Stimulated activated CD4-positive, alpha-beta T cell treated with anti-CD3 and anti-CD28 coated beads, Interleukin-15, amount 100 ng/mL, for 24 hours (primary cell): ENCODE measurements at regions not wholly inside any gene's neighbourhood (a gene's known extent, or its start where the extent isn't known, plus 50 kb on each side); places are given as distances from the start of the nearest gene placed in this dataset.
"Not testable (repeated sequence)": the region's sequence is repeated elsewhere in the genome, so short reads cannot be mapped to it uniquely, and the experiment has no call there.

Source experiments
- DNase-seq: peaks from one replicate; pipeline ENCODE4 v3.0.0-alpha.2; 2020

DNA sequence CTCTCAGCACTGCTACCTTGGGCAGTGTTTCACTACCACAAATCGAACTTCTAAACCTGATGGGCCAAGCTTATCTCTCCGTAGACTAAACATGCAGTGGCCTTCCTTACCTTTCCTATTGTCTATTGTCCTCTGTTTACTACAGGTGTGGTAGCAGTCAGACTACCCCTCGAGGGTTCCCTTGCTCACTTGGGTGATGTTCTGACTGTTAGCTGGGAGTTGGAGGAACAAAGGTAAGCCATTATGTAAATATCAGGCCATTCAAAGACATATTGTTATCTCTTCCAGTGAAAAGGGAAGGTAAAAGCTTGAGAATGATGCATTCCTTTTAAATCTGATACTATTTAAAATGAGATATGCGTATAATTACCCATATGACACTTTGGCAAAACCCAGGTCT is 828.3 kb upstream of the EEF2KMT start:
- DNase-seq: no peak

DNA sequence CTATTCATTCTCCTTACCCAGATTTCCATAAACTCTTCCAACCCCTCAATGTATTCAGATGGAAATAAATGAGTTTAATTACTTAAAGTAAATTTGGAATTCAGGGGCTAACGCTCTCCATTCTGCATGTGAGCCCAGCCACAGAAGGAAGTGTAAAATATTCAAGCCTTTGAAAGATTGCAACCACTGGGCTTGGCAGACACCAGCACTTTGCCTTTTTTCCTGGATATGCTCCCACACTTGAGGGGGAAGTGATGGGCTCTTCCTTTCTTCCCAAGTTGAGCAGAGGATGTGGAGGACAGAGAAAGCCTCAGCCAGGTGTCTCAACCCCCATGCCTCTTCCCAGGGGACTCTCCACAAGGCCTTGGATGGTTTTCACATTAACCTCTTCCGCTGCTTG is 825.1 kb upstream of the EEF2KMT start:
- no peak for DNase-seq

DNA sequence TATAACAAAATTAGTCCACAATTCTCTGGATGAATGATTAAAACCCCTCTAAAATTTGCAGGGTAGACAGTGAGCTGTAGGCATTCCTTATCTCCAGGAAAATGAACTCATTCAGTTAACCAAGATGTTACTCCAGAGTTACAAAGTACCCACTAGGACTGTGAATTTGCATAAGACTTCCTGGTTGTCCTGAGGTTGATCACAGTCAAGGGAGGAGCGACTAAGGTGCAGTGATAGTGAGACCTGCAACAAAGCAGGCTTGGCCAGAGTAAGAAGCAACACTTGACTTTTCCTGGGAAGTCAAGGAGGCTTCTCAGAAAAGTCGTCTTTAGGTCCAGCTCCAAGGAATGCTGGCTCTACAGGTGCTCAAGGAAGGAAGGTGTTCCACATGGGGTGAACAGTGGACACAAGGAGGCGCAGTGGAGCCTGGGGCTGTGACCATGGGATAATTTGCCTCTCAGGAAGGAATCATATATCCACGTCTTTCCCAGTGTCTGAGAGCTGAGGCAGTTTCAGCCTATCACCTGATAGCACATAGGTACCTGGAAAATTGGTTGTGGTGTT is 821.1 kb upstream of the EEF2KMT start:
- no peak for DNase-seq

DNA sequence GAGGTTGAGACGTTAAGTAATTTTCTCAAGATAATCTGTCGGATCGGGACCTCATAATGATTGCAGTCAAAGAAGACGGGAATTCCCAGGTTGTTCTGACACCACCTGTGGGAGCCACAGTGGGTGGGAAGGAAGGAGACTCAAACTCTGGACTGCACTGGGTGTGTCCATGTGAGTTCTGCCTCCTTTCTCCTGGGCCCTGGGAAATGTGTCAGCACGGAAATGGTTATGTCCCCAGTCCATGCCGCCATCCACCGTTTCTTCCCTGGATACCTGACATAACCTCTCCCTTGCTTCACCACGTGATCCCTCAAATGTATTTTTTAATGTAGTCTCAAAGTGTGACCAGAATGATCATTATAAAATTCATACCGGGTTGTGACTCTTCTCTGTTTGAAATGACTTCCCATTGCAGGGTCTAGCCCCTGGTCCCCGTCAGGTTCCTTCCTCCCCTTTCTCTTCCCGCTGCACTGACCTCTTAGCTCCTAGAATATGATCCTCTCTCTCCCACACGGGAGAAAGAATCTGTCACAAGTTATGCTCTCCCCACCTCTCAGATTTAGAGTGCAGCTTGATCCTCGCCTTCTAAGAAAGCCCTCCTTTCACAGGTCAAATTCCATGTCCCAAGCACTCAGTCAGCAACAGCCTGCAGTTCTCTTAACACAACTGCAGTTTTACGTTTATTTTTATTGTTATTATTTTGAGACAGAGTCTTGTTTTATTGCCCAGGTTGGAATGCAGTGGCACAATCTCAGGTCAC is 820.0 kb upstream of the EEF2KMT start:
- DNase-seq: no peak

DNA sequence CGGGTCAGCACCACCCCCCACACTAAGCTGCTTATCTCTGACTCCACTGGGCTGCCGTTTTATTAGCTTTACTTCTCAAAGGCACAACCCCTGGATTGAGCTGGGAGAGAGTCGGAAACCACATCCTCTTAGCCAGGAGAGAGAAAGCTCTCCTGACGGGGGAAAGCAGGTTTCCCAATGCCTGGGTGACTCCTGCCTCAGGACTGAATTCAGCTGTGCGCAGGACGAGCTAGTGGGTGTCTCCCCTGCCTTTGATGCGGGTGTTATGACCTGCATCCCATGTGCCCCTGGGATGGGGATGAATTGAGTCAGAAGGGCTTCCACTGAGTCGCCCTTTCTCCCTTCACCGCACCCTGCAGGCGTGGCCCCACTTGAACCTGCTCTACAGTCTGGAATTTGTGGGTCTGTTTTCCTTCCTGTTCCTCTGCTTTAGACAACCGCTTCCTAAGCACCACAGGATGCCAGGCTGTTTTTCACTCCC is 819.2 kb upstream of the EEF2KMT start:
- no peak for DNase-seq

DNA sequence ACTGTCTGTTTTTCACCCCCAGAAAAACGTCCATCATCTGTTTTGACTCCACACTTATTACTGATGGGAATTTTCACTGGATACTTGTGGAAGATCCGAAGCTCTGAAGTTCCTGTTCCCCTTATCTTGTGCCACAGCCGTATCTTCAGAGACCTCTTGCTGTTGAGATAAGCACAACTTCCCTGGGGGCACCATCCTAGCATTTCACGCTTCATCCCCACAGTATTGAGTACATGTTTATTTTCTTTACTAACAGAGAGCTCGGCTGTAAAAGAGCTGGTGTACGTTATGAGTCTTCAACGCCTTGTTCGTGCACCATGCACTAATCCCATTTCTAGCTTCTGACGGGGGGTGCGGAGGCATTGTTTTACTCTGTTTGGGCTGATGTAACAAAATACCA is 813.6 kb upstream of the EEF2KMT start:
- no peak for DNase-seq

DNA sequence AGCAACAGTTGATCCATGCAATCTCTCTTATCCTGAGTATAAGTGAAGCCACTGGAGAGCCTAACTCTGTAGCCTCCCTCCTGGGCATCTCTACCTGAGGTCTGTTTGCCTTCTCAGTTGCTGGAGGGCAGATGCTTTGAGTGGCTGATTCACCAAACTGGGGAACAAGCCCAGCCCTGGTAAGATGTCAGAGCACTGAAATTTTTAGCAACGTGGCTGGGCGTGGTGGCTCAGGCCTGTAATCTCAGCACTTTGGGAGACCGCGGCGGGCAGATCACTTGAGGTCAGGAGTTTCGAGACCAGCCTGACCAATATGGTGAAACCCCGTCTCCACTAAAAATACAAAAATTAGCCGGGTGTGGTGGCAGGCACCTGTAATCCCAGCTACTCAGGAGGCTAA is 812.0 kb upstream of the EEF2KMT start:
- not testable (repeated sequence) for DNase-seq

DNA sequence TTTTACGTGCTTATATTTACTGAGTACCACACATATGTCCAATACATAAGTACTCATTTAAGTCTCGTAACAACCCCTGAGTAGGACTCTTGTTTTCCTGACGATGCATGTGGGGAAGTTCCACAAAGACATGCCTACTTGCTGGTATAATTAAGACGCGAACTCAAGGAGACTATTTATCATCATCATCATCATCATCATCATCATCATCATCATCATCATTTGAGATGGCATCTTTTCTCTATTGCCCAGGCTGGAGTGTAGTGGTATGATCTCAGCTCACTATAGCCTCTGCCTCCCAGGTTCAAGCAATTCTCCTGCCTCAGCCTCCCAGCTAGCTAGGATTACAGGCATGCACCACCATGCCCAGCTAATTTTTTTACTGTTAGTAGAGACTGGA is 809.9 kb upstream of the EEF2KMT start:
- no peak for DNase-seq

DNA sequence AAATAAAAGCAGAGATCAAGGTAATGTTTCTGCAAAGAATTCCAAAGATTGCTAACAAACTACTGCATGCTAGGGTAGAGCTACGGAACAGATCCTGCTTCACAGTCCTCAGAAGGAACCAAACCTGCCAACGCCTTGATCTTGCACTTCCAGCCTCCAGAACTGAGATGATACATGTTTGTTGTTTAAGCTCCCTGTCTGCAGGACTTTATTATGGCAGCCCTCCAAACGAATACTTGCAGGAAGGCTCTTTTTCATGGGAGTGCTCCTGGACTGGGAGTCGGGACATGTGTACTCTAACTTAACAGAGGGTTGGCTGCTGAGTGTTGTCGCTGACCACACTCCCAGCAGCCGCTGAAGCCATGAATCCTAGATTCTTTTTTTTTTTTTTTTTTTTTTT is 808.8 kb upstream of the EEF2KMT start:
- DNase-seq: no peak

DNA sequence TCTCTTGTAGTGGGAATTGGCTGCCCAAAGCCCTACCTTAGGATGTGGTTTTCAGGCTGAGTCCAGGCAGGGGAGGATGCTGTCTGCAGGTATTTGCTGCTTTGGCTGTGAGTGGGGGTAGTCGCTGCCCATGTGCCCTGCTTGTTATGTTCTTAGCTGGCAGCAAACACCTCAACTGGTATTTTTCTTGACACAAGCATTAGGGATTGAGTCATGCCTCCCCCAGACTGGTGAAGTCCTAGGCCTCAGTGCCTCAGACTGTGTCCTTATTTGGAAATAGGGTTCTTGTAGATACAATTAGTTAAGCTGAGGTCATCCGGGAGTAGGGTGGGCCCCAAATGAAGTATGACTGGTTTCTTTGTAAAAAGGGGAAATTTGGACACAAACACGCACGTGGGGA is 808.3 kb upstream of the EEF2KMT start:
- DNase-seq: no peak

DNA sequence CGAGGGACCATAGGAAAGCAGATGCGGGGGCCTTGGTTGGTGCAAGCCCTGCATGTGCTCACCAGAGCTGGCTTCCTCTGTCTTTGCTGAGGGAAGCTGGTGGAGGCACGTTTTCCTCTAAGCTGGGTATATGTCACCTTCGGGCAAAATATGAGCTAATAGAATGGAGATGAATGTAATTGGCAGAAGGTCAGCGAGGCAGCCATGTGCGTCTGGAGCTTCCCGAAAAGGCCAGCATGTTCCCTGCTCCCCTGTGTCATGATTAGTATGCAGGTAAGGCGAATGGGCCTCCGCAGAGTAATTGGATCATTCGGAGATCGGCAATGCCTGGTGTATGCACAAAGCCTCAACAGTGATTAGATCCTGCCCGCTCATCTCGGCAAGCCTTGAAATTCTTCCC is 806.2 kb upstream of the EEF2KMT start:
- no peak for DNase-seq

DNA sequence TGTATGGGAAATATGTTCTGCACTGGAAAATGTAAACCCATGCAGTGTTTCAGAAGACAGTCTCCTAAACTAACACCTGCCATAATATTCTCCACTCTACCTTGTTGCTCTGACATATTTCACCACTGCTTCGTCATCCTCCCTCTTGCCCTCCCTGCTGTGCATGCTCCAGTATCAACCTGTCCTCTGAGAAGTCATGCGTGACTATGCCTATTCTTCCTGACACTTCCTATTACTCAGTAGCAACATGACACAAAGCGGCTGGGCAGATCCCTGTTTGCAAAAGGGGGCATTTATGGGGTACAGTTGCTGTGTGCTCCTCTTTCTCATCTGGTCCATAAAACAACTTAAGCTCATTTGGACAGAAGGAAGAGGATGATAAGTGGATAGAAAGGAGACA is 805.6 kb upstream of the EEF2KMT start:
- DNase-seq: no peak

DNA sequence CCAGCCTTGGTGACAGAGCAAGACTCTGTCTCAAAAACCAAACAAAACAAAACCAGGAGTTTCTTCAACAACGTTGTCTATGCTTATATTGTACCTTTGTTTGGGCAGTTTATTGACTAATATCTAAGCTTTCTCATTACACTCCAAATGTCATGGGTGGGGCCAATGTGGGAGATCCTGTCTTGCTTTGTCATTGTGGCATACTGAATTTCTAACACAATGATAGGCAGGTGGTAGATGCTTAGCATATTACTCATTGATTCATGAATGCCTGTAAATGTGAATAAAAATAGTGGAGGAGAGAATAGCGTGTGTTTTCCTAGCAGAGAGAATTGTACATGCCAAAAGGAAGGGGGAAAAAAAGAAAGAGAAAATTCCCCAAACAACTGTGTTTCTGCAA is 802.5 kb upstream of the EEF2KMT start:
- DNase-seq: no peak

DNA sequence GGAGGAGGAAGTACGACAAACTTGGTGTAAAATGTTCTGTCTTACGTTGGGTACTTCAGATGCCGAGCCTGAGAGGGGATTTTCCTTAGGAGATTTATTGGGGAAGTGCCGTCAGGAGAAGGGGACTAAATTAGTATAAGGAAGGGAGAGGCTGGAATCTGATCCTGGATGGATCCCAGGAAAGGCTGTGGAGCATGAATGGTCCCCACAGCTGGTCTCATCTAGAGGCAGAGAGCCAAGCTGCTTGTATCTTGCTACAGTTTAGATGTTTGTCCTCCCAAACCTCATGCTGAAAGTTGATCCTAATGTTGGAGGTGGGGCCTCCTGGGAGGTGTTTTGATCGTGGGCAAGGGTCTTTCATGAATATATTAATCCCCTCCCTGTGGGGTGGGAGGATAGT is 798.4 kb upstream of the EEF2KMT start:
- DNase-seq: no peak

DNA sequence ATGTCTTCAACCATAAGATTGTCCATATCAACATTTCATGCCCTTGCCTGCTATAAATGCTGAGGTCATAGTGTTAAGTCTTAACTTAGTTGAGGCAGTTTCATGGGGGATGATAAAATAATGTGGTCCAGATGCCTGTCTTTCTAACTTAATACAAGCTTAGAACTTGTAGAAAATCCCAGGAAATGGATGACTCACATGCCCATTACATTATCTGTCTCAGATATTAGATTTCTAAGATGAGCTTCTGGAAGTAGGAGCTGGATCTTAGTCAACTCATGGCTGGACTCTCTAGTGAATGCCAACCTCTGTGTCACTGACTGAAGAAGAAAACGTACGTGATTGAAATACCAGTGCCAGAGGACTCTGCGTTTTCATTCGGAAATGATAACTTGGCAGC is 797.5 kb upstream of the EEF2KMT start:
- DNase-seq: no peak

DNA sequence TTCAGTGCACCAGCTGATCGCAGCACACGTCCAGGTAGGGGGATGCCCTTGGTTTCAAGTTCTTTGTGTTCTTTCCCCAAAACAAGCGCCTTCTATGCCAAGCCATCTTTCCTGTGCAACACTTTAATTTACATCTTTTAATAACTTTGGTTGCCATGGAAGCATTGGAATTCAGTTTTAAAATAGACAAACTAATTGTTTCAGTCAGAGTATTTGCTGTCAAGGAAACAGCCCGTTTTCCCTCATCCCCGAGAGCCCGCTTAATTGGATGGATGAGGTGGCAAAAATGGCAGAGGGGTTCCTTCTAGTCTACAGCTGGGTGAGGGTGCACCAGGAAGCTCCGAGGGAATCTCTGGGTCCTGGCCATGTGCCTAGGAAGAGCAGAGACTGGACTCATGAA is 793.7 kb upstream of the EEF2KMT start:
- no peak for DNase-seq

DNA sequence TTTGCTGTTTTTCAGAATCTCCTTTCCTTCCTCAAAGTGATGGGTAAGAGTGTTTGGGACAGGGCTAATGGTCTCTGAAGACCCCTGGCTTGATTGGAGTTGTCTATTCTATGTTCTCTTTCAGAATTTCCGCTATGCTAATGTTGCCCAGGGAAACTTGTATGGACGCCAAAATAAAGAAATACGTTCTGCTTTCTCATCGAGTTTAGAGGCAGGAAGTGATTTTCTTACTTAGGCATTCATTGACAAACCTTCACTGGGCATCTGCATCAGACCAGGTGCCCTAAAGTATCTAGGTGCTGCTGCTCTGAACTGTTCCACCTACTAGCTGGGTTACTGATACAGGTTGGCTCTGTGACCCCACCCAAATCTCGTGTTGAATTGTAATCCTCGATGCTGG is 787.9 kb upstream of the EEF2KMT start:
- no peak for DNase-seq

DNA sequence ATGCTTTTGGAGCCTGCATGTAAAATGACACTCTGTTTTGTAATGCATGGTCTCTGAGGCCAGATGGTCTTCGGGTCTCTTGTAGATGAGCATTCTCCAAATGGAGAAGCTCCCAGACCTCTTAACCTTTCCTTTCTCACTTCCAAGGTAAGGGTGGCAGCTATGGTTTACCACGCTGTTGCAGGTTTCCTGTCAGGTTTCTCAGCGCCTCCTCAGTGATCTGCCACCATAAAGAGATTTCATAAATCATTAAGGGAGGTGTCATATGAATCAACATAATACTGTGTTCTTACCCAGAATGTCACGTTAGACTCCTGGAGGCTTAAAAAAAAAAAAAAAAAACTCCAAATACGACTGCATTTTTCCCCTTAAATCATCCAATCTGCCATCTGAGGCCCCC is 787.4 kb upstream of the EEF2KMT start:
- no peak for DNase-seq

DNA sequence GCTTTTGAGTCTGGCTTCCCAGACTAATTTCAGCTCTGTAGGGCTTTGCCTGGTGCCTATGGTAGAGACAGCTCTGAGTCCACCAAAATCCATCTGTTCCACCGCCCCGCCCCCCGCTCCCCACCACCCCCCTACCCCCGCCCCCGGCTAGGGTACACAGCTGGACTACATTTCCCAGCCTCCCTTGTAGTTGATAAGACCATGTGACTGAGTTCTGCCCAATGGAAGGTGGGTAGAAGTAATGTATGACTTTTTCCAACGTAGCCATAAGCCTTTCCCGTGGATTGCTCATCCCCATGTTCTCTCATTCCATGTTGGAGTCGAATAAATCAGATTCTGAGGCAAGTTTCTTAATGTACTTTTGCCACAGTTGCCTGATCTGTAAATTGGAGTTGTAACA is 786.7 kb upstream of the EEF2KMT start:
- DNase-seq: no peak

DNA sequence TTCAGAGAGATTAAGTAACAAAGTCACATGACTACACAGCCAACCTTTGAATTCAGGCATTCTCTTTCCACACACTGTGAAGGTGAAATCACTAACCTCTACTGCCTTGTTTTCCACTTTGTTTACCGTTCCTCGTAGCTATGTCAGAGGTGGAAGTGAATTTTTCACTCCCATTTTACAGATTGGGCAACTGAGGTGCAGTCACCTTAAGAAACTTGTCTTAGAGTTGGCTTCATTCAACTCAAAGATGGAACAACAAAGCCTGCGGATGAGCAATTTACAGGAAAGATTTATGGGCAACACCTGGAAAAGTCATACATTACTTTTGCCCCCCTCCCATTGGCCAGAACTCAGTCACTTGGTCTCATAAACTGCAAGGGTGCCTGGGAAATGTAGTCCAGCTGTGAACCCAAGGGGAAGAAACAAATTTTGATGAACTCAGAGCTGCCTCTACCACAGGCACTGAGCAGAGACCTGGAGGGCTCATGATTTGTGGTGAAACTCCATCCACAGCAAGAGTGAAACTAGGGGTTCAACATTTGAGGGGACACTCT is 784.6 kb upstream of the EEF2KMT start:
- DNase-seq: no peak

DNA sequence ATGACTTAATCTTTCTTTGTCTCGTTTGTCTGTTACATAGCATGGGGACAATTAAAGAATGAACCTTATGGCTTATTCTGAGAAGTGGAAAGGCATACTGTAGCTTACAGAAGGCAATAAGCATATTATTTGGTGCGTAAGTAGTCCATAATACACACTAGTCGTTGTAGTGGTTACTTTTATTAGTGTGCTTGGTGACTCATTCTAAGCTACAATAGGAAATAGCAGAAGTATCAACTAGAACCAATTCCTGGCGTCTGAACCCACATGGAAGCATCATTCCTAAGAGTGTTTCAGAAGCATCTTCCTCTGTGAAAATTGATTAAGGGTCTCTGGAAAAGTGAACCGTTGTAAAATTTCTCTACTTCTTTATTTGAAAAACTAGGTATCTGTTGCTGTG is 777.8 kb upstream of the EEF2KMT start:
- no peak for DNase-seq

DNA sequence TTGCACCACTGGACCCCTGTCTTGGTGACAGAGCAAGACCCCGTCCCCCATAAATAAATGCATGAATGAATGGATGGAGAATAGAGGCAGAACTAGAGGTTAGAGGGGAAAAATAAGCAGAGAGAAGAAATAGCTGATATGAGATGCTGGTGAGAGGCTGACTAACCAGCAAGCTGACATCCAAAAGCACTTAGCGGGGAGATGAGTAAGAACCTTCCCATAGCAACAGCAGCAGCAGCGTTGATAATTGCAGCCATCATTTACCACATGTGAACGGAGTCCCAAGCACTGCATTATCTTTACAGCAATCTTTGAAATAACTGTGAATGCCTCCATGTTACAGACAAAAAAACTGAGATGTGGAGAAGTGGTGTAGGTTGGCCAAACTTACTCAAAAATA is 777.3 kb upstream of the EEF2KMT start:
- DNase-seq: no peak

DNA sequence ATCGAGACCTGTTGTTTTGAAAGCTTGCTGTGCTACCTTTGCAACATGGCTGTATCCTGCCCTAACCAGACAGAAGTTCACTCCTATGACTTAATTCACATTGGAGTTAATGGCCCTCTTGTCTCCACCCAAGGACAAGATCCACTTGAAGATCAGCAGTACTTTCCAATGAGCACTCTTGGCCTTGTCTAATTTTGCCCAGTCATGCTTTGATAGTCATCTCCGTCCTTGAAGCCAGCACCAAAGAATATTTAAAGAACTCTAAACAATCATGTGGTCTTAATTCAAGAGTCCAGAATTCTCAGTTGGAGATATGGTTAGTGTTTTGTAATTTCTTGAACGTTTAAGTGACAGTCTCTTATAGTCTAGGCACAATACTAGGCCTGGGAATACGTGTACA is 775.6 kb upstream of the EEF2KMT start:
- DNase-seq: no peak

DNA sequence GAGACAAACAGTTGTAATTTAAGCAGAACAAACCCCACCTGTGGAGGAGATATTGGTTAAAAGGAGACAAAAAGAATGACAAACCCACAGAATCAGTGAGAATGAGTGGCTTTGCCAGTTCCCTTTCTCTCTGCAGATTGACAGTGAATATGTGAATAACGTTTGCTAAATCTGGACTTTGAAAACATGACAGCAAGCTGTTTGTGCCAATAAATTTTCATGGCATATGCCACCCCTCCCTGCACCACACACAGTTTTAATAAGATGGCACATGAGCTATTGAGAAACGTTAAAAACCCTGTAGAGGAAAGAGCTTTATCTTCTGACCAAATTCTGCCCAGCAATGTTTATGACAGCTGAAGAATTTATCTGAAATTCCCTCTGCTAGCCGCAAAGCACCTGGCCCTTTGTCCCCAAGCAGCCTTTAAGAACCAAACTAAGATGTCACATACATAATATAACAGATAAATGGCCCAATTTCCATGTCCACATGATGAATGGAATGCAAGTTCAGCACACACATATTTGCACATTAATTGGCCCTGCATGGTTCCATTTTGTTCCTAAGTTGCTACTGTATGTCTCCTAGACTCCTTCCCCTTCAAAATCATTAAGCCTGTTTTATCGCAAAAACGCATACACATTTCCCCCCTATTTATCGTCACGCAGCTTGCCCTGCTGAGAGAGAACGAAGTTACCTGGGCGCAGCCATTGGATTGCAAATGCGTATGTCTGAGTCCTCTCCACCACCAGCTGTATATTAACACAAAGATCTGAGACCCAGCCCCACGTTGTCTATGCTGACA is 773.5 kb upstream of the EEF2KMT start:
- DNase-seq: no peak
